ENCODE measurements at regions not wholly inside any gene's neighbourhood (a gene's known extent, or its start where the extent isn't known, plus 50 kb on each side); places are given as distances from the start of the nearest gene placed in this dataset.

GRCh38 chr4:123283371-123283895 is 113.2 kb upstream of the SPRY1 start:
- intact Hi-C loops (cut with micrococcal nuclease; ENCODE audit: unreplicated experiment), result no loop called here
- no peak for TF ChIP-seq EZH2phosphoT487 (IDR thresholded peaks at IDR 0.05; ENCODE audit: borderline replicate concordance, low read depth, low read length)
- TF ChIP-seq CTCF (conservative IDR thresholded peaks at IDR 0.05; ENCODE audit: low read length), result no peak
- H3K27ac ChIP-seq (ENCODE audit: low read depth, low read length, poor library complexity, severe bottlenecking), result no peak overlapping the region
- no peaks in the 10 kb centered on the region for H3K9me2 ChIP-seq (ENCODE audit: insufficient read depth, low read length)
- ChIA-PET POLR2A (no interaction called here), CTCF (ENCODE audit: unreplicated experiment) (no interaction called here)
- H3K4me1 ChIP-seq (ENCODE audit: insufficient read depth, low read length, poor library complexity, severe bottlenecking), result peaks cover 12% of the 10 kb centered on the region
- H4K20me1 ChIP-seq (ENCODE audit: insufficient read depth, low read length), result no peaks in the 10 kb centered on the region
- no peak overlapping the region for H2AFZ ChIP-seq (ENCODE audit: low read length)
- no peaks in the 10 kb centered on the region for H3K36me3 ChIP-seq (ENCODE audit: insufficient read depth, low read length)
- no TSS peak for BruUV-seq (replicated peaks)
- no peaks in the 10 kb centered on the region for H3K9me3 ChIP-seq (ENCODE audit: low read length)
- H3K79me2 ChIP-seq (ENCODE audit: insufficient read depth, low read depth, low read length), result no peaks in the 10 kb centered on the region
- H3K4me3 ChIP-seq (ENCODE audit: low read depth, low read length, poor library complexity, severe bottlenecking), result no peak overlapping the region
- no peak for DNase-seq (ENCODE audit: low spot score)
- H3K4me2 ChIP-seq (ENCODE audit: low read length), result no peak overlapping the region

- Histone ChIP-seq H3K4me1 (ENCODE audit: insufficient read depth, low read length, poor library complexity, severe bottlenecking) (peaks cover 16% of the 10 kb centered on the region), H3K9me2 (ENCODE audit: insufficient read depth, low read length) (no peaks in the 10 kb centered on the region), H3K4me3 (ENCODE audit: low read depth, low read length, poor library complexity, severe bottlenecking) (no peak overlapping the region), H4K20me1 (ENCODE audit: insufficient read depth, low read length) (no peaks in the 10 kb centered on the region), H3K9me3 (ENCODE audit: low read length) (no peaks in the 10 kb centered on the region), H2AFZ (ENCODE audit: low read length) (no peak overlapping the region), H3K27ac (ENCODE audit: low read depth, low read length, poor library complexity, severe bottlenecking) (no peak overlapping the region), H3K79me2 (ENCODE audit: insufficient read depth, low read depth, low read length) (no peaks in the 10 kb centered on the region), H3K36me3 (ENCODE audit: insufficient read depth, low read length) (peaks cover 2% of the 10 kb centered on the region; the same call in 1 of the 2 replicates), H3K4me2 (ENCODE audit: low read length) (no peak overlapping the region)
- TF ChIP-seq EZH2phosphoT487 (IDR thresholded peaks at IDR 0.05; ENCODE audit: borderline replicate concordance, low read depth, low read length) (no peak), CTCF (conservative IDR thresholded peaks at IDR 0.05; ENCODE audit: low read length) (no peak)
- intact Hi-C loops (cut with micrococcal nuclease; ENCODE audit: unreplicated experiment), result no loop called here
- ChIA-PET POLR2A (no interaction called here), CTCF (ENCODE audit: unreplicated experiment) (no interaction called here)
- BruUV-seq (replicated peaks), result no TSS peak
- no peak for DNase-seq (ENCODE audit: low spot score)
Observed at GRCh38 chr4:123284168-123284567, 112.4 kb upstream of the SPRY1 start.

- Histone ChIP-seq H3K79me2 (ENCODE audit: insufficient read depth, low read depth, low read length) (no peaks in the 10 kb centered on the region), H3K4me2 (ENCODE audit: low read length) (no peak overlapping the region), H4K20me1 (ENCODE audit: insufficient read depth, low read length) (no peaks in the 10 kb centered on the region), H3K9me3 (ENCODE audit: low read length) (peaks cover 16% of the 10 kb centered on the region; the same call in 1 of the 2 replicates), H2AFZ (ENCODE audit: low read length) (no peak overlapping the region), H3K36me3 (ENCODE audit: insufficient read depth, low read length) (peaks cover 7% of the 10 kb centered on the region; the same call in 1 of the 2 replicates), H3K4me3 (ENCODE audit: low read depth, low read length, poor library complexity, severe bottlenecking) (no peak overlapping the region), H3K4me1 (ENCODE audit: insufficient read depth, low read length, poor library complexity, severe bottlenecking) (peaks cover 11% of the 10 kb centered on the region), H3K27ac (ENCODE audit: low read depth, low read length, poor library complexity, severe bottlenecking) (no peak overlapping the region), H3K9me2 (ENCODE audit: insufficient read depth, low read length) (no peaks in the 10 kb centered on the region)
- intact Hi-C loops (cut with micrococcal nuclease; ENCODE audit: unreplicated experiment), result no loop called here
- BruUV-seq (replicated peaks), result no TSS peak
- DNase-seq (ENCODE audit: low spot score), result no peak
- ChIA-PET CTCF (ENCODE audit: unreplicated experiment) (no interaction called here), POLR2A (no interaction called here)
- no peak for TF ChIP-seq CTCF (conservative IDR thresholded peaks at IDR 0.05; ENCODE audit: low read length)
- TF ChIP-seq EZH2phosphoT487 (IDR thresholded peaks at IDR 0.05; ENCODE audit: borderline replicate concordance, low read depth, low read length), result no peak
Observed at GRCh38 chr4:123286903-123287466, 109.6 kb upstream of the SPRY1 start.

All from OCI-LY7 (cell line).